IMR-90 (cell line): ENCODE measurements at regions not wholly inside any gene's neighbourhood (a gene's known extent, or its start where the extent isn't known, plus 50 kb on each side); places are given as distances from the start of the nearest gene placed in this dataset. TPM values are rescaled to one million over a fixed set of nuclear protein-coding genes. Genes with fewer than 3 reads are reported as not detected.

Source experiments
- microRNA-seq, 2 experiments: library from miRNA; stranded (forward) in 1 of 2; unstranded in 1 of 2; fragments of 10-50 nt in 1 of 2; fragments of <30 nt in 1 of 2; gene quantifications in 1 of 2; microRNA quantifications in 1 of 2; one replicate each; pipeline versions ENCODE3 to v1.1.0; 2013 to 2020; ENCODE audit not compliant: insufficient read depth in 1 of 2, insufficient read length in 1 of 2, unreplicated experiment in 1 of 2
- small RNA-seq, 5 experiments: library from RNA; depleted of rRNA; stranded (forward); fragments of <200 nt; gene quantifications; one replicate each; pipeline ENCODE3, GENCODE V24; 2012

Small RNA genes lying in the stretch of these regions (microRNA-seq; reads per million reads assigned to microRNA genes)
- not detected for gene AC126389.1 (ENCODE audit: insufficient read depth, insufficient read length)

Small RNA genes lying in the stretch of these regions (small RNA-seq; reads per million reads assigned to genes)
- 0 to 0.08 (median 0) reads per million in 5 experiments for gene AC126389.1
